Iris pigment epithelial cell (primary cell): ENCODE measurements at regions not wholly inside any gene's neighbourhood (a gene's known extent, or its start where the extent isn't known, plus 50 kb on each side); places are given as distances from the start of the nearest gene placed in this dataset.

Experiments
- DNase-seq: peaks from one replicate; pipeline ENCODE4 v3.0.0-alpha.2; 2011; ENCODE audit warnings: low read depth

- peak; percentile 30 for DNase-seq
Measured at GRCh38 chr4:123497340-123497739, 100.7 kb downstream of the SPRY1 start.

DNA sequence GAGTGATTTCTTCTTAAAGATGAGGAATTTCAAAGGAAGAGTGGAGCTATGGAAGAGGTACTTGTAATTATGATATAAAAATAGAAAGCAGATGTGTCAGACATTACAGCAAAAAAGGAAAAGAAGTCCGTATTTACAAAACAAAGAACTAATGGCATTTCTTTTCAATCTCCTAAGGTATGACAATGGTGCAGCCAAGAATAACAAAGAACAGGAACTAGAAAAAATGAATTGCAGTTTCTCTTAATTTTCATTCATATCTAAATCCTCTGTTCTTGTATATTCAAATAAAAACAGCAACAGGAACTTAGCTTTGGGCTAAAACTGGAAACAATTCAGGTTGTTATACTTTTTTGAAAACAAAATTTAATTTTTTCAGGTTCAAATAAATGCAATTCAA lies 105.1 kb downstream of the SPRY1 start:
- DNase-seq, result no peak

DNA sequence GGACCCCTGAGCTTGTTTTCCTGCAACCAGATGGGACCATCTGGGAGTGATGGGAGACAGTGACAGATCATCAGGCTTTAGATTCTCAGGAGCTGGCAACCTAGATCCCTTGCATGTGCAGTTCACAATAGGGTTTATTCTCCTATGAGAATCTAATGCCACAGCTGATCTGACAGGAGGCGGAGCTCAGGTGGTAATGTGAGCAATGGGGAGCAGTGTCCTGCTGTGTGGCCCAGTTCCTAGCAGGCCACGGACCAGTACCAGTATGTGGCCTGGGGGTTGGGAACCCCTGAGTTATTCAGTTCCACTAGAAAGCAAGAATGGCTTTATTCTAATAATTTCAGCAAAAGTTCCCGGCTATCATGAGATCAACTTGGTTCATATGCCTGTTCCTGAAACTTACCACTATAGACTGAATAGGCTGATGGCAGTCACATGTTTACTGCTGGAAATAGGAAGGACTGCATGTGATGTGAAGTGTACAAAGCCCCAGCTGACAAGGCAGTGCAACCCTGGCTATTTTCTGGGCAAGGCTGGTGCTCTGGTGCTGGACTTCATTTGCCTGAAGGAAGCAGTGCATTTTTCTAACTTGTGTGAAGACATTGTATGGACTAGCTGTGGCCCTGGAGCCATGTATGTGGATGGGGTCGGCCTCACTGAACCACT lies 107.2 kb downstream of the SPRY1 start:
- no peak for DNase-seq

DNA sequence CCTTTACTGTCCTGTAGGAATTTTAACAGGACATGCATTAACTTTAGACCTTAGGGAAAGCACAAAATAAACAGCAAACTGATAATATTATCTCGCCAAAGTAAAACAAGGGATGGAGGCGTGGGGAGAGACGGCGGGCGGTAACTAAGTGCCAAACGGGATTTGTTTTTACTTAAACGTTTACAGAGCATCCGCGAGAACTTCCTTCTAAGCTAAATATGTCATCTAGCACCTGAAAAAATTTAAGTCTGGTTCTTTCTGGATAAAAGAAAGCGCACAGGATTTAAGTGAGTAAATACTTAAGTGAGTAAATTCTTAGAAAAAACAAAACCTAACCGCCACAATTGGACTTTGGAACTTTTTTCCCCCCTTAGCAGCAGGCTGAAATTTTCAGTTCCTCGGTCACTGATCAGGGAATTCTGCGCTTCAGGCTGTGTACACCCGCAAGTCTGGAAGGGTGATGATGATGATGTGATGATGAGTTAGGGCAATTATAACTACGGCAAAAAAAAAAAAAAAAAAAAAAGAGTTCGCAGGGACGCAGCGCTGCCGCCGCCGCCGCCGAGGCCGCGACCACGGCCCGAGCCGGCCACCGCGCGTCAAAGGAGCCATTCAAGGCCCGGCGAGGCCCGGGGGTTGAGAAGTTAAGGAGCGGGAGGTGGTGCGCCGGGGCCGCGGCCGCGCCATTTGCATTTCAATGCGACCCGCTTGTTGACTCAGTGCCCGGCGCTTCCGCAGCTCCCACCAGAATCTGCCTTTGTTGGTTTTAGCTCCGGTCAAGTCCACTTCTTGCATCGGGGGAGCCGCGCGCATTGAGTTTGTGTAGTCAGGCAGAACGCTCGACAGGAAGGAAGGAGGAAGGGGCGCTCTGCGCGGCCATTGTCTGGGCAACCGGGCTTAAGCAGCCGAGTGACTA lies 108.8 kb downstream of the SPRY1 start:
- DNase-seq, result peak; percentile 64

DNA sequence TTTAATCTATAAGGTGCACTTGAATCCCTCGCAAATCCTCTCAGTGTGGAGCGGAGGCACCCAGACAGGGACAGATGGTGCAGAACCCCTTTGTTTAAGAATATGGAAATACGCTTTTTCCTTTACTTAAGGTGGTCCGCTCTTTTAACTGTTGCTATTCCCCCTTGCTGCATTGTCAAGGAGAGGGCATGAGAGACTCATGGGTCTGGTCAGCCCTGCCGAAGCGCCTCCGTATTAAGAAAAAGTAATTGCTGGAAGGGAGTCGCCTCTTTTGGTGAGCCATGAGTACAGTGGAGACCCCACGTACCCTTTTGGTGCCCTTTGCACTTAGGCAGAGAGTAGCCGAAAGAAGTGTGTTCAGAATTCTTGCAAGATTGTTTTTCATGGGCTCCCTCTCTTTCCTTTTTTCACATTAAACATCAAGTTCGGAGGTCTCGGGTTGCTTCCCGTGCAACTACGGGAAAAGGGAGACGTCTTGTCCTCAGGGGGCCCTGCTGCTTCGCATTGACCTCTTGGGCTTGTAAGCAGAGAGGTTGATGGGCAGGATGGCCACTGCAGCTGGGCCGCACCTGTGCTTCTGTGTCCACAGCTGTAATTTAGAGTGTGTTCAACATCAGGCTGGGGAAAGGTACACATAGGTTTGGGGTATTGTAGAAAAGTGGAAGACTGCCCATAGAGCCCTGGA lies 109.6 kb downstream of the SPRY1 start:
- DNase-seq, result no peak

- DNase-seq, result no peak
Measured at GRCh38 chr4:123507376-123507775, 110.8 kb downstream of the SPRY1 start.

DNA sequence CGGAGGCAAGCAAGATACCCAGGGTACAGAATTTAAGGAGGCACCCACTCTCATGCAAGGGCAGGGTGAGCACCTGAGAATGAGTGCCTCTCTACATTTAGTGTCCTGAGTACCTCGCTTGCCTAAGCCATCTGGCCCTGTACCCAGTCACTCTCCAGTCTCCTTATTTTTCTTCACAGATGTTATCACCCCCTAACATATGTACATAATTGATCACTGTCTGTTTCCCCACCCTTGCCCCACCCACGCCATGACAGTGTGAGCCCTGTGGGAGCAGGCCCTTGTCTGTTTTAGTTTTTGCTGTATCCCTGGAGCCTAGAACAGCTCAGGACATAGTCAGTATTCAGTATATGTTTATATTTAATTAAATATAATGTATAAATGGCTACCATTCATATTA lies 113.6 kb downstream of the SPRY1 start:
- DNase-seq, result no peak

DNA sequence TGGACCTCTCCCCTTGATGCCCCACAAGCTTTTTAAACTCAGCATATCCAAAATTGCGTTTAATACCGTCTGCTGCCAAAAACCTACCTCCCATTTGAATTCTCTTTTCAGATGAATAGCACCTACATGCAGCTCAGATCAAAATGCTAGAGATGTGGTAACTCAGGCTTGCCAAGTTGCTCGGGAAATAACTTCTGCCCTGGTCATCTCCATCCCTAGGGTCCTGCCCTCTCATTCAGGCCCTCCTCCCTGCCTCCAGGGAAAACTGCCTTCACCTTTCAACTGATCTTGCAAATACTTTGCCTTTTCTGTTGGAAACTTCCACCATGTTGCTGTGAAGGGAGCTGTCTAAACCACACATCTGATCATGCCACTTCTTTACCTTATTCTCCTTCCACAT lies 114.1 kb downstream of the SPRY1 start:
- no peak for DNase-seq

DNA sequence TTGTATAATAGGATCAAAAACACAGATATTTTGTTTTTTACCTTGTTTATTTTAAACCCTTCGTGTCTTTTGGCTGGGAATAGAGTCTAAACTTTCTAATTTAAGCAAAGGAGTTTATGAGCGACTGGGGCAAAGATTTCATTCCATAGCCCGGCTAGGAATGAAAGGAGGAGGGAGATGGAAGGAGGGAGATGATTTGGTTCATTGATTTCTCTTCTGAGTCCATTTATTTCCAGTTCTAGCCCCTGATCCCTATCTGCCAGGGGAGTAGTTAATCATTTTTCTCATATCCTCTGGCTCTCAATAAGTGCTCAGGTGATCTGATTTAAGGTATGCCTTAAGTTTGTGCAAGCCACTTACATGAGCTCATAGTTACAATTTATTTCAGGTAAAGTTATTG lies 120.0 kb downstream of the SPRY1 start:
- DNase-seq, result no peak

DNA sequence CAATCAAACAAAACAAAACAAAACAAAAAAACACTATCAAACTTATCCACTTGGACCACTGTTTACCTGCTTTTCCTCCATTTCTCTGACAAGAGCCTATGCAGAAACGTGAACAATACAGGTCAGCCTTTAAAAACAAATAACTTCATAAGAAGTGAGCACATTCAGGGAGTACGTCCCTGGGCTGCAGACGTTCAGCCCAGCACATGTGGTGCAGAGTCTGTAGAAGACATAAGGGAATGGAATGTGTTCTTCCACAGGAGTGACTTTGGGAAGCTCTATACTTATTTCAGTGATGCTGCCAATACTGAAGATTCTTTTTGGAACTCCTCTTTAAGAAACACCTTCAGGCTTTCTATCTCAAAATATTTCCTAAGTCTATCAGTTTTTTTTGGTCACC lies 120.6 kb downstream of the SPRY1 start:
- DNase-seq, result no peak

DNA sequence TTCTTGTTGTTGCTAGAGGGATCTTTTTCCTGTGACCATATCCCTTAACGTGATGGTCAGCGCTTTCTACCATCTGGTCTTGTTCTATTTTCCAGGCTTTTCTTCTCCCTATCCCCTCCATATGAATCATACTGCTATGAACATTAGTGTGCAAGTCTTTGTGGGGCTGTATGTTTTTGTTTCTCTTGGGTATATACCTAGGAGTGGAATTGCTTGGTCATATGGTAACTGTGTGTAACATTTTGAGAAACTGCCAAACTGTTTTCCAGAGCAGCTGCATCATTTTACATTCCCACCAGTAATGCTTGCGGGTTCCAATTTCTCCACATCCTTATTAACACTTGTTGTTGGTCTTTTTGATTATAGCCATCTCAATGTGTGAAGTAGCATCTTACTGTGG lies 121.4 kb downstream of the SPRY1 start:
- peak; percentile 9 for DNase-seq

- no peak for DNase-seq
Measured at GRCh38 chr4:123520325-123520724, 123.7 kb downstream of the SPRY1 start.

GRCh38 chr4:123522081-123522480 lies 125.5 kb downstream of the SPRY1 start:
- DNase-seq, result no peak

- DNase-seq, result no peak
Measured at GRCh38 chr4:123522646-123523045, 126.1 kb downstream of the SPRY1 start.

- DNase-seq, result peak; percentile 34
Measured at GRCh38 chr4:123524958-123525628, 128.5 kb downstream of the SPRY1 start.

- no peak for DNase-seq
Measured at GRCh38 chr4:123526511-123526910, 129.9 kb downstream of the SPRY1 start.

DNA sequence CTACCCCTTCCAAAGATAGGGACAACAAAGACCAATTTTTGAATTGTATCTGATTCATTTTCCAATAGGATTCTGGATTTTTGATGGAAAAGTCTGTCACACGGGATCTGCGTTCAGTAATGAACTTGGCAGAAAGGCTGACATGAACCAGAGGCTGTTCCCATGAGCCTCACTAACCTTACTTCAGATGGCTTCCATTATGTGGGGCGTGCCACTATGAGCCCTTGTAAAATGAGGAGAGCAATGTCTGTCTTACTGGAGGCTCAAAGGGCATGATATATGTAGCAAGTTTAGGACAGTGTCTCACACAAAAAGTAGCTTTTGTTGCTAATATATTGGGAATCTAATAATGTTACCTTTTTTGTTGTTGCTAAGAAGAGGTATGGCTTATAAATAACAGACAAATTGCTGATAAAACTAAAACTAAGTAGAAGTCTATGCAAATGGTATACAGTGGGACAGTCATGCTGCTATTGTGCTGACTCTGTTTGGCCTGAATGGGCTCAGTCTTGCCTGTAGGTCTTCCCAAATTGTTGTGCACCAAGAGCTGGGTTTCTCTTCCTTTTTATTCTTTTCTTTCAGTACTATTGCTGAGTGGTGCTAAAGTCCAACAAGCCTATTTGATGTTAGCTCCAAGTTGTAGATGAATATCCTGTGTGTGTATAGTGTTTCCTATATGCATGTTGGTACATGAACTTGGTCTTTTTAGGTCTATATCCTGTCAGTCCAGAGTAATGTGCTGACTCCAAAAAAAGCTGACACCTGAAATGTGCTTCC lies 132.1 kb downstream of the SPRY1 start:
- no peak for DNase-seq

- no peak for DNase-seq
Measured at GRCh38 chr4:123529278-123529568, 132.6 kb downstream of the SPRY1 start.

- DNase-seq, result no peak
Measured at GRCh38 chr4:123530357-123530756, 133.8 kb downstream of the SPRY1 start.

DNA sequence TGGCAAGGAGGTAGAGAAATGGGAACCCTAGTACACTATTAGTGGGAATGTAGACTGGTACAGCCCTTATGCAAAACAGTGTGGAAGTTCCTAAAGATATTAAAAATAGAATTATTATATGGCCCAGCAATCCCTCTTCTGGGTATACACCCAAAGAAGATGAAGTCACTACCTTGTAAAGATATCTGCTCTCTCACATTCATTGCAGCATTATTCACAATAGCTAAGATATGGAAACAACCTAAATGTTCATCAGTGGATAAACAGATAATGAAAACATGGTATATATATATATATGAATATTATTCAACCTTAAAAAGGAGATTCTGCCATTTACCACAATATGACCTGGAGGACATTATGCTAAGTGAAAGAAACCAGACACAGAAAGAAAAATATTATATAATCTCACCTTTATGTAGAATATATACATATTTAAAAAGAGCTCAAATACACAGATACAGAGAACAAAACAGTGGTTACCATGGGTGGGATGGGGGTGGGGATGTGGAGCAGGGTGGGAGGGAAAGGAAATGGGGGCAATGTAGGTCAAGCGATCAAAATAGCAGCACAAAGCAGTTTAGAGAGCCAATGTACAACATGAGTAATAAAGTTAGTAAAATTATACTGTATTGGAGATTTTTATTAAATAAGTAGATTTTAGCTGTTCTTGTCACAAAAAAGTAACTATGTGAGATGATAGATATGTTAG lies 138.6 kb downstream of the SPRY1 start:
- DNase-seq, result no peak

GRCh38 chr4:123536225-123536624 lies 139.6 kb downstream of the SPRY1 start:
- DNase-seq, result no peak
